Testis (tissue), 2 donors: ENCODE measurements at regions not wholly inside any gene's neighbourhood (a gene's known extent, or its start where the extent isn't known, plus 50 kb on each side); places are given as distances from the start of the nearest gene placed in this dataset.

Experiments
- POLR2A ChIP-seq: fragments of 450-650 bp; IDR thresholded peaks from one replicate; pipeline ENCODE4 v1.6.1; 2017; ENCODE audit warnings: antibody characterized with exemption, mild to moderate bottlenecking, moderate library complexity
- TF ChIP-seq, protein P1 (sequence below), 3 experiments: fragments of 450-650 bp in 2 of 3; fragments of 200-600 bp in 1 of 3; sonication (generic) in 1 of 3; IDR thresholded peaks; one replicate each; pipeline ENCODE4 v1.5.1; 2016 to 2019; ENCODE audit warnings: antibody characterized with exemption in 3 of 3, mild to moderate bottlenecking in 2 of 3, moderate library complexity in 1 of 3

DNA sequence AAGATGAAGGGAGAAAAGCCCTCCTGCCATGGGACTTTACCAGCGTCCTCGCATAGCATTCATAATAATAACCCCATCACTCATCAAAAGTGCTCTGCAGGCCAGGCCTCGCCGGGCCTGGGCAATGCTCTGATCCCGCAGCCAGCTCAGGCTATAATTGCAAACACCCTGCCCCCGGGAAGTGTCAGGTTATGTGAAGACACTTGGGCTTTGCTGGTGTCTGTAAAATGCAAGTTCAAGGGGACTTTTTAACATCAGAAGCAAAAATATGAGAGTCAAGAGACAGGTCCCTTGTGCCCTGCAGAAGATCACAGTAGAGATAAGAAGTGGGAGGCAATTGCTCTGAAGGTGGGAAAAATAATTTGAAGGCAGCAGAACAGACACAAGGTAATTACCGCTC lies 381.0 kb downstream of the MAFB start:
- TF ChIP-seq, protein P1, sequence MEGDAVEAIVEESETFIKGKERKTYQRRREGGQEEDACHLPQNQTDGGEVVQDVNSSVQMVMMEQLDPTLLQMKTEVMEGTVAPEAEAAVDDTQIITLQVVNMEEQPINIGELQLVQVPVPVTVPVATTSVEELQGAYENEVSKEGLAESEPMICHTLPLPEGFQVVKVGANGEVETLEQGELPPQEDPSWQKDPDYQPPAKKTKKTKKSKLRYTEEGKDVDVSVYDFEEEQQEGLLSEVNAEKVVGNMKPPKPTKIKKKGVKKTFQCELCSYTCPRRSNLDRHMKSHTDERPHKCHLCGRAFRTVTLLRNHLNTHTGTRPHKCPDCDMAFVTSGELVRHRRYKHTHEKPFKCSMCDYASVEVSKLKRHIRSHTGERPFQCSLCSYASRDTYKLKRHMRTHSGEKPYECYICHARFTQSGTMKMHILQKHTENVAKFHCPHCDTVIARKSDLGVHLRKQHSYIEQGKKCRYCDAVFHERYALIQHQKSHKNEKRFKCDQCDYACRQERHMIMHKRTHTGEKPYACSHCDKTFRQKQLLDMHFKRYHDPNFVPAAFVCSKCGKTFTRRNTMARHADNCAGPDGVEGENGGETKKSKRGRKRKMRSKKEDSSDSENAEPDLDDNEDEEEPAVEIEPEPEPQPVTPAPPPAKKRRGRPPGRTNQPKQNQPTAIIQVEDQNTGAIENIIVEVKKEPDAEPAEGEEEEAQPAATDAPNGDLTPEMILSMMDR (IDR thresholded peaks at IDR 0.05): no peak
- no peak for TF ChIP-seq POLR2A
